DOHH2 (cell line): ENCODE measurements at regions not wholly inside any gene's neighbourhood (a gene's known extent, or its start where the extent isn't known, plus 50 kb on each side); places are given as distances from the start of the nearest gene placed in this dataset.

Experiments used
- H3F3A ChIP-seq: fragments of 200-600 bp; sonication (generic), shearing (Covaris generic); 2 replicates; pipeline ENCODE4 v1.6.0; 2016; ENCODE audit warnings: antibody characterized with exemption, mild to moderate bottlenecking; ENCODE audit not compliant: control insufficient read depth, insufficient read depth
- H3K27ac ChIP-seq: fragments of 200-600 bp; sonication (generic); 2 replicates; pipeline ENCODE4 v1.5.1; 2014; ENCODE audit warnings: low read depth, mild to moderate bottlenecking, low read length, moderate library complexity
- H3K27me3 ChIP-seq: fragments of 200-600 bp; sonication (generic); 2 replicates; pipeline ENCODE4 v1.6.1; 2014; ENCODE audit warnings: mild to moderate bottlenecking, low read length, mixed read lengths; ENCODE audit not compliant: control insufficient read depth
- H3K36me3 ChIP-seq: fragments of 200-600 bp; sonication (generic); 2 replicates; pipeline ENCODE4 v1.6.1; 2014; ENCODE audit warnings: mild to moderate bottlenecking, low read length, moderate library complexity, mixed read lengths; ENCODE audit not compliant: control insufficient read depth
- H3K4me1 ChIP-seq: fragments of 200-600 bp; sonication (generic); 2 replicates; pipeline ENCODE4 v1.6.1; 2014; ENCODE audit warnings: mild to moderate bottlenecking, low read length, mixed read lengths; ENCODE audit not compliant: control insufficient read depth
- H3K4me2 ChIP-seq: fragments of 200-600 bp; sonication (generic); 2 replicates; pipeline ENCODE4 v1.6.0; 2014; ENCODE audit warnings: mild to moderate bottlenecking, low read length, moderate library complexity
- H3K4me3 ChIP-seq: fragments of 200-600 bp; sonication (generic); 2 replicates; pipeline ENCODE4 v1.5.1; 2014; ENCODE audit warnings: mild to moderate bottlenecking, low read length, mixed read lengths
- H3K79me2 ChIP-seq: fragments of 200-600 bp; sonication (generic); 2 replicates; pipeline ENCODE4 v1.6.1; 2014; ENCODE audit warnings: mild to moderate bottlenecking, low read length, mixed read lengths; ENCODE audit not compliant: control insufficient read depth
- H3K9me2 ChIP-seq: fragments of 200-600 bp; sonication (generic); replicated peaks from 2 replicates; pipeline ENCODE4 v1.6.1; 2014; ENCODE audit warnings: mild to moderate bottlenecking, low read length, mixed read lengths; ENCODE audit not compliant: control insufficient read depth
- H3K9me3 ChIP-seq: fragments of 200-600 bp; sonication (generic); 2 replicates; pipeline ENCODE4 v1.6.1; 2014; ENCODE audit warnings: antibody characterized with exemption, low read length, mixed read lengths; ENCODE audit not compliant: control insufficient read depth, insufficient read depth
- H4K20me1 ChIP-seq: fragments of 200-600 bp; sonication (generic); 2 replicates; pipeline ENCODE4 v1.6.0; 2014; ENCODE audit warnings: low read depth, mild to moderate bottlenecking, antibody characterized with exemption, low read length, moderate library complexity; ENCODE audit not compliant: control insufficient read depth, insufficient read depth
- EZH2phosphoT487 ChIP-seq: fragments of 200-600 bp; sonication (generic); IDR thresholded peaks from 2 replicates; pipeline ENCODE4 v1.6.1; 2017; ENCODE audit warnings: borderline replicate concordance, mild to moderate bottlenecking, antibody characterized with exemption, low read length, moderate library complexity, mixed read lengths
- TF ChIP-seq, protein P1 (sequence below): fragments of 200-600 bp; sonication (generic); IDR thresholded peaks from one replicate; pipeline ENCODE4 v1.5.1; 2014; ENCODE audit warnings: antibody characterized with exemption, mild to moderate bottlenecking, low read depth, low read length; ENCODE audit not compliant: poor library complexity, severe bottlenecking

DNA sequence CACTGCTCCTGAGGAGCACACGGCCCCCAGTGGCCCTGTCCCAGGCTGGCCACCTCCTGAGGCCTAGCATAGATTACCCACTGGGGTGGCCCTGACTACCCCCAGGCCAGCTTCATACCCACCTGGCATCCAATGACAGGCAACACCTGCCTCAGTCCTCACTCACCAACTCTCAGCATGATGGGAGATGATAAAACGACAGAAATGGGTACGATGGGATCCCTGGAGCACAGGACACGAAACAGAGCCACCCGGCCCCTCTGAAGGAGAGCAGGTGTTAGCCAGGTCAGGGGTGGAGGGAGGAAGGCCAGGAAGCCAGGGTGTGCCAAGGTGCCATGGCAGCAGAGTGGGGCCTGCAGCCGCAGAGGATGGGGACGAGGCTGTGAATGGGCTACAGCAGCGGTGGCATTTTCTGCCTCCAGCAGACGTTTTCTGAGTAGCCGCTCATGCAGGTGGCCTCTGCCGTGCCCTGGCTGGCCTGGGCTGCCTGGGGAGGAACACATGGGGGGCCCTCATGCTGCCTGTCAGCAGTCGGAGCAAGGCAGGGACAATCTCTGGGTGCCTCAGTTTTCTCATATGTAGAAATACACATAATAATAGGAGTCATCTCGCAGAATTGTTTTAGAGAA is 50.2 kb upstream of the FGF3 start:
- TF ChIP-seq, protein P1, sequence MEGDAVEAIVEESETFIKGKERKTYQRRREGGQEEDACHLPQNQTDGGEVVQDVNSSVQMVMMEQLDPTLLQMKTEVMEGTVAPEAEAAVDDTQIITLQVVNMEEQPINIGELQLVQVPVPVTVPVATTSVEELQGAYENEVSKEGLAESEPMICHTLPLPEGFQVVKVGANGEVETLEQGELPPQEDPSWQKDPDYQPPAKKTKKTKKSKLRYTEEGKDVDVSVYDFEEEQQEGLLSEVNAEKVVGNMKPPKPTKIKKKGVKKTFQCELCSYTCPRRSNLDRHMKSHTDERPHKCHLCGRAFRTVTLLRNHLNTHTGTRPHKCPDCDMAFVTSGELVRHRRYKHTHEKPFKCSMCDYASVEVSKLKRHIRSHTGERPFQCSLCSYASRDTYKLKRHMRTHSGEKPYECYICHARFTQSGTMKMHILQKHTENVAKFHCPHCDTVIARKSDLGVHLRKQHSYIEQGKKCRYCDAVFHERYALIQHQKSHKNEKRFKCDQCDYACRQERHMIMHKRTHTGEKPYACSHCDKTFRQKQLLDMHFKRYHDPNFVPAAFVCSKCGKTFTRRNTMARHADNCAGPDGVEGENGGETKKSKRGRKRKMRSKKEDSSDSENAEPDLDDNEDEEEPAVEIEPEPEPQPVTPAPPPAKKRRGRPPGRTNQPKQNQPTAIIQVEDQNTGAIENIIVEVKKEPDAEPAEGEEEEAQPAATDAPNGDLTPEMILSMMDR, result no peak
- no peak for TF ChIP-seq EZH2phosphoT487
- H3K4me2 ChIP-seq, result no peak overlapping the region
- no peaks in the 10 kb centered on the region for H3F3A ChIP-seq
- no peaks in the 10 kb centered on the region for H3K9me3 ChIP-seq
- H3K4me3 ChIP-seq, result no peak overlapping the region
- no peaks in the 10 kb centered on the region for H3K36me3 ChIP-seq
- no peaks in the 10 kb centered on the region for H3K27me3 ChIP-seq
- no peak overlapping the region for H3K27ac ChIP-seq
- no peaks in the 10 kb centered on the region for H3K4me1 ChIP-seq
- no peaks in the 10 kb centered on the region for H3K9me2 ChIP-seq
- no peaks in the 10 kb centered on the region for H3K79me2 ChIP-seq
- H4K20me1 ChIP-seq, result no peaks in the 10 kb centered on the region

DNA sequence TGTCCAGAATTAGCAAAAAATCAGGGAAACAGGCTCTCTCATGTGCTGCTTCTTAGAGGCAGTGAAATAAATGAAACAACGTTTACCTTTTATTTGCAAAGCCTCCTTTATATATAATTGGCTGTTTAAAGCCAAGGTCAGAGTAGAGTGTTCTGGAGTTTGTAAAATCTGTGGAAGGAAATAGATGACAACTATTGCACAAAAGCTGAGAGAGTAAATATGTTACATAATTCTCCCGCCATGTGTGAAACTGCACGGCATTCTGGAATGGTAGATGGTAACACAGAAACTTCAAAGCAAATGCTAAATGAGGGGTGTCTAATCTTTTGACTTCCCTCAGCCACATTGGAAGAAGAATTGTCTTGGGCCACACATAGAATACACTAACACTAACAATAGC is 51.5 kb upstream of the FGF3 start:
- TF ChIP-seq, protein P1, result no peak
- no peak for TF ChIP-seq EZH2phosphoT487
- Histone ChIP-seq H3K79me2 (no peaks in the 10 kb centered on the region), H3K27me3 (no peaks in the 10 kb centered on the region), H3K4me3 (no peak overlapping the region), H3K9me2 (no peaks in the 10 kb centered on the region), H3K9me3 (no peaks in the 10 kb centered on the region), H3K36me3 (no peaks in the 10 kb centered on the region), H3K4me1 (no peaks in the 10 kb centered on the region), H3K27ac (no peak overlapping the region), H3F3A (no peaks in the 10 kb centered on the region), H4K20me1 (no peaks in the 10 kb centered on the region), H3K4me2 (no peak overlapping the region)

DNA sequence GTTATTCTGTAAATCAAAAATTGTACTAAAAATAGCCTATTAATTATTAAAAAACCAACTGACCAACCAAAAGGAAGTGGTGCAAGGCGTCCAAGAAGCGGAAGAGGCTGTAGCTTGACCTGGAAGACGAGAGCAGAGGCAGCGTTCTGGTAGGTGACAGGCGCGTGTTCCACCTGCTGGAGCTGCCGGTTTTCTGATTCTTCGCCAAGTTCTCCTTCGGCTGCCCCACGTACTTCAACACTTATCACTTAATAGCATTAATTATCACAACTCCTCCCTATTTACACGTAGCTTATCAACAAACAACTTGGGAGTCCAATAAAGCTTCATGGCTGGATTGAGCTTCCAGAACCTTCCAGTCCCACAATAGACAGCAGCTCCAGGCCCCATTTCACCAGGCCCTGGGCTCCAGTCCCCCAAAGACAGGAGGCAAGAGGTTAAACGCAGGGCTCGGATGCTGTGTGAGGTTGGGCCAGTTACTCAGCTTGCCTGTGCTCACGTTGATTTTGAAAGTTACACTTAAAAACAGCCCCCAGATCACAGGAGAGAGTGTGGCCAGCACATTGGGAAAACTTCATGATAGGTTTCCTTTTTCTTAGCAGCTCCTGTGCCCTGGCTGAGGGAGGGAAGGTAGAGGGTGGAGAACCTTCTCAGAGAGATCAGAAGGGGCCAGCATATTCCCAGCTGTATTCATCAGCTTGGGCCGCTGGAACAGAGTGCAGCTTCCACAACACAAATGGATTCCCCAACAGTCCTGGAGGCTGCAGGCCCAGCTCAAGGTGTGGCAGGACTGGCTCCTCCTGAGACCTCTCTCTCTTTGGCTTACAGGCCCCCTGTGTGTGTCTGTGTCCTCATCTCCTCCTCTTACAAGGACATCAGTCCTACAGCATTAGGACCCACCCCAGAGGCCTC is 54.2 kb upstream of the FGF3 start:
- H3K4me1 ChIP-seq, result no peaks in the 10 kb centered on the region
- H3K27me3 ChIP-seq, result no peaks in the 10 kb centered on the region
- no peak overlapping the region for H3K4me3 ChIP-seq
- TF ChIP-seq, protein P1, result no peak
- TF ChIP-seq EZH2phosphoT487, result no peak
- H3K9me3 ChIP-seq, result no peaks in the 10 kb centered on the region
- H3K9me2 ChIP-seq, result no peaks in the 10 kb centered on the region
- no peaks in the 10 kb centered on the region for H4K20me1 ChIP-seq
- H3K27ac ChIP-seq, result no peak overlapping the region
- H3F3A ChIP-seq, result no peaks in the 10 kb centered on the region
- H3K4me2 ChIP-seq, result no peak overlapping the region
- no peaks in the 10 kb centered on the region for H3K79me2 ChIP-seq
- H3K36me3 ChIP-seq, result no peaks in the 10 kb centered on the region
